SK-N-SH (cell line): ENCODE measurements at regions not wholly inside any gene's neighbourhood (a gene's known extent, or its start where the extent isn't known, plus 50 kb on each side); places are given as distances from the start of the nearest gene placed in this dataset.

ENCODE experiments used
- CTCF ChIP-seq: fragments of 200-600 bp; sonication (generic); IDR thresholded peaks from 2 replicates; pipeline ENCODE4 v1.6.1; 2017; ENCODE audit warnings: antibody characterized with exemption, mild to moderate bottlenecking, moderate library complexity
- EP300 ChIP-seq, 2 experiments: IDR thresholded peaks; 2 replicates each; pipeline versions ENCODE4 v1.4.0 to v1.6.1; 2012; ENCODE audit warnings: borderline replicate concordance in 1 of 2, low read depth in 1 of 2, low read length in 1 of 2
- EZH2phosphoT487 ChIP-seq: fragments of 200-600 bp; sonication (generic); IDR thresholded peaks from 2 replicates; pipeline ENCODE4 v1.6.1; 2017; ENCODE audit warnings: low read depth, mixed run types, mild to moderate bottlenecking, antibody characterized with exemption, moderate library complexity, borderline replicate concordance
- GATA2 ChIP-seq: sonication (generic); formaldehyde crosslinking; IDR thresholded peaks from 2 replicates; pipeline ENCODE4 v1.5.0; 2020; ENCODE audit warnings: mild to moderate bottlenecking, missing genetic modification reagents
- NRF1 ChIP-seq: IDR thresholded peaks from 2 replicates; pipeline ENCODE4 v1.6.1; 2012; ENCODE audit warnings: low read depth, mild to moderate bottlenecking, low read length
- POLR2AphosphoS5 ChIP-seq: IDR thresholded peaks from 2 replicates; pipeline ENCODE4 v1.6.1; 2012; ENCODE audit warnings: low read depth, low read length

- no peak for TF ChIP-seq POLR2AphosphoS5
- TF ChIP-seq GATA2 (CRISPR knock-in tag), result no peak
- TF ChIP-seq CTCF, result no peak
- no peak for TF ChIP-seq EZH2phosphoT487
- no peak for TF ChIP-seq EP300 (IDR thresholded peaks at IDR 0.05; ENCODE audit: borderline replicate concordance in 1 of 2, low read depth in 1 of 2, low read length in 1 of 2)
- TF ChIP-seq NRF1, result no peak
These were observed 240.7 kb downstream of the COX18 start for GRCh38 chr4:72828864-72829263.
